Effector memory CD8-positive, alpha-beta T cell (primary cell): ENCODE measurements at regions not wholly inside any gene's neighbourhood (a gene's known extent, or its start where the extent isn't known, plus 50 kb on each side); places are given as distances from the start of the nearest gene placed in this dataset.
"Not testable (repeated sequence)": the region's sequence is repeated elsewhere in the genome, so short reads cannot be mapped to it uniquely, and the experiment has no call there.

ENCODE experiments used
- ATAC-seq: fragments of 150-1000 bp; cut with Tn5 transposase; replicated peaks from 2 replicates; pipeline ENCODE4 v1.10.0; 2021; ENCODE audit warnings: mild to moderate bottlenecking, moderate library complexity
- DNase-seq, 3 experiments: peaks; one replicate each; pipeline ENCODE4 v3.0.0; 2021
- H3K27ac Mint-ChIP-seq, 2 donors: one replicate each; pipeline ENCODE4 v1.8.0; 2022; ENCODE audit warnings: mild to moderate bottlenecking in 2 of 2, mixed read lengths in 2 of 2, moderate library complexity in 2 of 2
- H3K27me3 Mint-ChIP-seq, 2 donors: one replicate each; pipeline ENCODE4 v1.8.0; 2022; ENCODE audit warnings: mixed read lengths in 2 of 2
- H3K36me3 Mint-ChIP-seq: one replicate; pipeline ENCODE4 v1.8.0; 2022; ENCODE audit warnings: mild to moderate bottlenecking, moderate library complexity, mixed read lengths; ENCODE audit not compliant: insufficient read depth
- H3K4me1 Mint-ChIP-seq, 2 donors: one replicate each; pipeline ENCODE4 v1.8.0; 2022; ENCODE audit warnings: low read depth in 2 of 2, mixed read lengths in 2 of 2
- H3K4me3 Mint-ChIP-seq, 2 donors: one replicate each; pipeline ENCODE4 v1.8.0; 2022; ENCODE audit warnings: mild to moderate bottlenecking in 2 of 2, mixed read lengths in 2 of 2, moderate library complexity in 2 of 2
- H3K9me3 Mint-ChIP-seq, 2 donors: one replicate each; pipeline ENCODE4 v1.8.0; 2022; ENCODE audit warnings: mixed read lengths in 2 of 2

DNA sequence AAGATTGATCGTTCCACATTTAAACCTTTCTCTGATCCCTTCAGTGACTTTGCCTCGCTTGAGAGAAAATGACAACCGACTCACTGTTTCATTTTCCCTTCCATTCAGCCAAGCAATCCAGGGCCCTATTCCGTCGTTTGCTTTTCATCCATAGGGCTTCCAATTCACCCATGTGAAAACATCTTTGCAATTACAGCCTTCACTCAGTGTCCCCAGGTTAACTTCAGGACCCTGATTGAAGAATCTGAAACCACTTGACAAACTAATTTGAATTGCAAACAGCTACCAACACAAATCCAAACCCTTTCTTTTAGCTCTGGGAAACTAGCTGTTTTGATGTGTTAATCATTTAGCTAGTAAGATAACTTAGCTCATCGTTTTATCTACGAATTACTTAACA, 120.2 kb upstream of the FAM9C start:
- no peak overlapping the region for H3K27ac Mint-ChIP-seq

DNA sequence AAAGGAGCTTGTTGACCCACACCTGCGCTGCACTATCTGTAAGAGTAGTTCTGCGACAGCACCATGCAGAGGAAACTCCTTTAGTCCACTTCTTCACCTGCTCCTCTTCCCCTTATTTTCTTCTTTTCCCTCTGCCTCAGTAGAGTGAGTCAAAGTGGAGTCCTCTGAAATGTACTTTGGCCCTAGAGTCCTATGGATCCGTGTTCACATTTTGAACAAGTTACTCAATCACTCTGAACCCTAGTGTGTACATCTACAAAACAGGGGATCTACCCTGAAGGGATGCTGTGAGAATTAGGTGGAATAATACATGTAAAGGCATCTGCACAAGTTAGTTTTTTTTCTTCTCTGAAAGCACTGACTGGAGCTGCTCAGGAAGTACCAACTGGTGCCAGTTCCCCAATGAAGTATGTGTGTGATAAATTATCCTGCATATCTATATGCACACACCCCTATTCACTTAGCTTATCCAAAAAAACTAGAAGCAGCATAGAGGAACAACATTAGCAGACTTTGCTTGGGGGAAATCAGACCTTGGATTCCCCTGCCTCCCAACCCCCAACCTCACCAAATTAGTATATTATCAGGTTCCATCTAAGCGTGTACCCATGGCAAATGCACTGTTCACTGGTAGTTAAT, 118.5 kb upstream of the FAM9C start:
- Mint-ChIP-seq H3K4me1 (peaks cover 5% of the 10 kb centered on the region in 2 donors), H3K27ac (no peak overlapping the region), H3K9me3 (no peaks in the 10 kb centered on the region), H3K27me3 (no peaks in the 10 kb centered on the region), H3K36me3 (no peaks in the 10 kb centered on the region), H3K4me3 (no peak overlapping the region)
- ATAC-seq: no peak
- no peak for DNase-seq

More for the DNA sequence above, 120.2 kb upstream of the FAM9C start:
- Mint-ChIP-seq H3K27me3 (no peaks in the 10 kb centered on the region), H3K4me3 (no peak overlapping the region), H3K9me3 (no peaks in the 10 kb centered on the region), H3K36me3 (no peaks in the 10 kb centered on the region), H3K4me1 (peaks cover 7 to 11% of the 10 kb centered on the region in 2 donors)
- DNase-seq (no peak), ATAC-seq (no peak)

DNA sequence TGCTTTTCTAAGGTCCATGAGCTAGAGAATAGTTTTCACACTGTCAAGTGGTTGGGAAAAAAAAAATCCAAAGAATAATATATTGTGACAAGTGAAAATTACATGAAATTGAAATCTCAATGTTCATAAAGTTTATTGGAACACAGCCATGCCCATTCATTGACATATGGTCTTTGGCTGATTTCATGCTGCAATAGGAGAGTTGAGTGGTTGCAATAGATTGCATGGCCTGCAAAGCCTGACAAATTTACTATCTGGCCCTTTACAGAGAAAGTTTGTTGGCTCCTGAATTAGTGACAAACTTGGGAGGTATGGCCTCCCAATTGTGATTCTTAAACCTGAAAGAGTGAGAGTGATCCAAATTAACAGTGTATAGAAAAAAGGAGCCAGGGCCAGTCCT, 115.5 kb upstream of the FAM9C start:
- no peak for DNase-seq
- Mint-ChIP-seq H3K9me3 (no peaks in the 10 kb centered on the region), H3K27ac (no peak overlapping the region), H3K36me3 (no peaks in the 10 kb centered on the region), H3K27me3 (no peaks in the 10 kb centered on the region), H3K4me1 (peaks cover 0 to 3% of the 10 kb centered on the region in 2 donors), H3K4me3 (no peak overlapping the region)
- ATAC-seq: no peak

DNA sequence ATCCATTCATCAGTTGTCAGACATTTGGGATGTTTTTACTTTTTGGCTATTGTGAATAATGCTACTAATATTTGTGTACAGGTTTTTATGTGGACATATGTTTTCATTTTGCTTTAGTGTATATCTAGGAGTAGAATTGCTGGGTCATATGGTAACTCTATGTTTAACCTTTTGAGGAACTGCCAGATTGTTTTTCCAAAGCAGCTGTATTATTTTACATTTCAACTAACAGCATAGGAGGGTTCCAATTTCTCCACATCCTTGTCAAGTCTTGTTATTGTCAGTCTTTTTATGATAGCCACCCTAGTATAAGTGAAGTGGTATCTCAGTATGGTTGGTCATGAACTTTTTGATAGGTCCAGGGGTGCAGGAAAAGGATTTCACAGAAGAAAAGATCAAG, 114.5 kb upstream of the FAM9C start:
- Mint-ChIP-seq H3K9me3 (no peaks in the 10 kb centered on the region), H3K27ac (no peak overlapping the region), H3K4me3 (no peak overlapping the region), H3K4me1 (peaks cover 0 to 3% of the 10 kb centered on the region in 2 donors), H3K27me3 (no peaks in the 10 kb centered on the region), H3K36me3 (no peaks in the 10 kb centered on the region)
- ATAC-seq (no peak), DNase-seq (no peak)

DNA sequence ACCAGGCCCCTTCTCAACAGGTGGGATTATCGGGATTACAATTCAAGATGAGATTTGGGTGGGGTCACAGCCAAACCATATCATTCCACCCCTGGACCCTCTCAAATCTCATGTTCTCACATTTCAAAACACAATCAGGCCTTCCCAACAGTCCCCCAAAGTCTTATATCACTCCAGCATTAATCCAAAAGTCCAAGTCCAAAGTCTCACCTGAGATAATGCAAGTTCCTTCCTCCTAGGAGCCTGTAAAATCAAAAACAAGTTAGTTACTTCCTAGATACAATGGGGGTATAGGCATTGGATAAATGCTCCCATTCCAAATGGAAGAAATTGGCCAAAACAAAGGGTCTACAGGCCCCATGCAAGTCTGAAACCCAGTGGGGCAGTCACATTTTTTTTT, 111.1 kb upstream of the FAM9C start:
- not testable (repeated sequence) for ATAC-seq

DNA sequence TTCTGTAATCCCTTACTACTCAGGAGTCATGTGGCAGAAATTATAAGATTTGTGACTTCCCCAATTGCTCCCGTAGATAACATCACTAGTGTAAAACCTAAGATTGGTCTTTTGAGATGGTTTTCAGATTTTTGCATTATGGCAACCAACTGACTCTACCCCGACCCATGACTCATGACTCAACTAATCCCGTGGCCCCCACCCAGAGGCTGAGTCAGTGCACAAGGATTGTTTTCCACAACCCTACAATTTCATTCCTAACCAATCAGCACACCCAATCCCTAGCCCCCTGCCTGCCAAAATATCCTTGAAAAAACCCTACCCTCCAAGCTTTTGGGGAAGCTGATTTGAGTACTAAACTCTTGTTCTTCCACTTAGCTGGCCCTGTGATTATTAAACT, 109.4 kb upstream of the FAM9C start:
- no peaks in the 10 kb centered on the region for H3K9me3 Mint-ChIP-seq
- H3K27ac Mint-ChIP-seq: peak overlapping the region in 1 of 2 donors; percentile 35
- DNase-seq: no peak
- no peak for ATAC-seq
- peaks cover 3% of the 10 kb centered on the region for H3K36me3 Mint-ChIP-seq
- no peak overlapping the region for H3K4me3 Mint-ChIP-seq
- peaks cover 2 to 4% of the 10 kb centered on the region in 2 donors for H3K4me1 Mint-ChIP-seq
- no peaks in the 10 kb centered on the region for H3K27me3 Mint-ChIP-seq

More for the DNA sequence above, 111.1 kb upstream of the FAM9C start:
- H3K4me1 Mint-ChIP-seq, DNase-seq, H3K4me3 Mint-ChIP-seq, H3K27me3 Mint-ChIP-seq, H3K9me3 Mint-ChIP-seq, H3K36me3 Mint-ChIP-seq, H3K27ac Mint-ChIP-seq: not testable (repeated sequence)

DNA sequence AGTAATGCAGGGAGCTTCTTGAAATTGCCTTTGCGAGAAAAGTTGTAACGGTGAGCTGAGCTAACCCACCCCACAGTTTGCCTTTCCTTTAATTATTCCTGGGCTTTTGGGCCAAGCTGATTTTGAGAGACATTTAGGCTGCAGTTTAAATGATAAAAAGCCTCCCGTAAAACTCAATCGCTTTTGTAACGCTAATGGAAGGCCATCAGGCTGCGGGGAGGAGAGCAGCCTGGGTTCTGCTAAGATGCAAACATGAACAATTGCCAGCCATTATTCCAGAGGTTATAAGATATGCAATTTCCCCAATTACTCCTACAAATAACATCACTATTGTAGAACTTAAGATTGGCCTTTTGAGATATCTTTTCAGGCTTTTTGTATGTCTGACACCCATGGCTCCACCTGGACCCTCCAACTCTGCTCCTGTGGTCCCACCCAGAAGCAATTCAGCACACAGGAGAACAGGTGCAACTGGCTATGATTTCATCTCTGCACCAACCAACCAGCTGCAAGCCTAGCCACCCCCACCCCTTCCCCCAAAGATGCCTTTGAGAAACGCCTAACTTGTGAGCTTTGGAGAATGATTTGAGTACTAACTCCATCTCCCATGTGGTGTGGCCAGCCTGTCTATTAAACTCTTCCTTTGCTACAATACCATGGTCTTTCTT, 108.2 kb upstream of the FAM9C start:
- ATAC-seq (no peak), DNase-seq (no peak)
- Mint-ChIP-seq H3K9me3 (no peaks in the 10 kb centered on the region), H3K27me3 (no peaks in the 10 kb centered on the region), H3K4me1 (peaks cover 2 to 4% of the 10 kb centered on the region in 2 donors), H3K36me3 (peaks cover 3% of the 10 kb centered on the region), H3K4me3 (no peak overlapping the region), H3K27ac (peak overlapping the region in 1 of 2 donors; percentile 71)

DNA sequence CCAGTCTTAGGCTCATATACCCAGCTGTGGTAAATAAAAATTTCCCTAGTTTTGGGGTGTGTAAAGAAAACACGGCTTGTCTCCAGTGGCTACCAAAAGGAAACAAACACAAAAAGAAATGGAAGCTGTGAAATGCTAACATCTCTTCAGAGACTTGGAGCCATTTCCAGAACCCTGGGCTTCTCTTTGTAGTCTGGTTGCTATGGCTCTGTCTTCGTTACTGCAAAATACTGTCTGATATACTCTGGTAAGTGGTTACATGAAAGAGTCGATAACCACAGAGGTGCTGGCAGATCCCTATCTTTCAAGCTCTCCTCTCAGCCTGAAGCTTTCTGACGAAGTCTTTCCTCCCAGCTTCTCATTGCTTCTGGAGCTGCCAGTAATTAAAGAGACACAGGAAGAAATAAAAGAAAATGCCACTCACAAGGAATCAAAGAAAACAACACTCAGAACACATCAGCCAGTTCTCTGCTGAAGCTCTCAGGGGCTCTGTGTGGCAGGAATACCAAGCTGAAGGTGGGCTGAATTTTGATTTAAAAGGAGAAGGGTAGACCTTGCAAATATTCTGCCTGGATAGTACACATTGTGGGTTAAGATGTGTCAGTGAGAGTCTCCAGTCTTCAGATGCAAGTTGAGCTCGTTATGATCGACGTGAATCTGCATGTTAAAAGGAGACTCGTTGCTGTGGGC, 107.6 kb upstream of the FAM9C start:
- H3K27me3 Mint-ChIP-seq: no peaks in the 10 kb centered on the region
- ATAC-seq (peak; percentile 96), DNase-seq (peak; percentile 24 to 36 (median 35))
- H3K4me3 Mint-ChIP-seq: peak overlapping the region in 1 of 2 donors; percentile 44
- peaks cover 3% of the 10 kb centered on the region for H3K36me3 Mint-ChIP-seq
- H3K9me3 Mint-ChIP-seq: no peaks in the 10 kb centered on the region
- H3K27ac Mint-ChIP-seq: peak overlapping the region; percentile 51 to 83
- peaks cover 2 to 4% of the 10 kb centered on the region in 2 donors for H3K4me1 Mint-ChIP-seq

DNA sequence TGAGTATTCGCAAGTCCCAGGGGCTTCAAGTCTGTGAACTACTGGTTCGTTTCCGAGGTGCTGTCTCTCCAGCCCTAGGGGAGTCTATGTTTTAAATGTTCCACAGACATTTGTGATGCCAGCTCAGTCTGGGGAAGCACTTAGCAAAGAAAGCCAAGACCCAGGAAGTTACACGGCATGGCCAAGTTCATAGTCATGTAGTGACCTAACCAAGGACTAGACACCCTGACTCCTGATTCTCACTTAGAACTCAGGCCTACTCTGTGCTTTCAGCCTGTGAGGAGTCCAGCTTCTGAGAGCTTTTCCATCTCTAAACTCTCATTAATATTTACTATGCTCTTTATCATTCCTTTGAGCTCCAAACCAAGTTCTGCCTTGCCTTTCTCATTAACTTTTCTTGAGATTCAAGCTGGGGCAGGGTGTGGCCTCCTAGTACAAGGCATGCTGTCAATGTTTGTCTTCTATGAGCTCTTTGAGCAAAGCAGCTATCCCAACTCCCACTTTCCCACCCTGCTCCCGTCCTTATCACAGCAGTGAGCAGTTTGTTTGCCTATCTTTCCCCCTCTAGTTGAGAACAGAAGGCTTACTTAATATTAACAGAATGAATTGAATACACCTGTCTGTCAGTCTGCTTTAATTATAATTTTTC, 105.4 kb upstream of the FAM9C start:
- H3K27me3 Mint-ChIP-seq: no peaks in the 10 kb centered on the region
- ATAC-seq (no peak), DNase-seq (no peak)
- peaks cover 2 to 4% of the 10 kb centered on the region in 2 donors for H3K4me1 Mint-ChIP-seq
- peaks cover 0 to 2% of the 10 kb centered on the region in 2 donors for H3K9me3 Mint-ChIP-seq
- peaks cover 3% of the 10 kb centered on the region for H3K36me3 Mint-ChIP-seq
- H3K27ac Mint-ChIP-seq: no peak overlapping the region
- H3K4me3 Mint-ChIP-seq: no peak overlapping the region

DNA sequence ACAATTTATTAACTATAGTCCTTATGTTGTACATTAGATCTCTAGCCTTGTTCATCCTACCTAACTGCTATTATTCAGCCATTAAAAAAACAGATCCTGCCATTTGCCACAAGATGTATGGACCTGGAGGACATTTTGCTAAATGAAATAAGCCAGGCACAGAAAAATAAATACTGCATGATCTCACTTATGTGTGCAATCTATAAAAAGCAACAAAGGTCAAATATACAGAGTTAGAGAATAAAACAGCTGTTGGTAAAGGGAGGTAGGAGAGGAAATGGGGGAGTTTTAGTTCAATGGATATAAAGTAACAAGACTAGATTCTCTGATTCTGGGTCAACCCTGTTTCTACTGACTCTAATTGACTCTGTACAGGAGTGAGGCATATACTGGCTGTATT, 103.3 kb upstream of the FAM9C start:
- H3K27me3 Mint-ChIP-seq: no peaks in the 10 kb centered on the region
- peaks cover 2 to 4% of the 10 kb centered on the region in 2 donors for H3K4me1 Mint-ChIP-seq
- H3K36me3 Mint-ChIP-seq: no peaks in the 10 kb centered on the region
- no peak overlapping the region for H3K4me3 Mint-ChIP-seq
- peaks cover 0 to 2% of the 10 kb centered on the region in 2 donors for H3K9me3 Mint-ChIP-seq
- DNase-seq (no peak), ATAC-seq (no peak)
- no peak overlapping the region for H3K27ac Mint-ChIP-seq

DNA sequence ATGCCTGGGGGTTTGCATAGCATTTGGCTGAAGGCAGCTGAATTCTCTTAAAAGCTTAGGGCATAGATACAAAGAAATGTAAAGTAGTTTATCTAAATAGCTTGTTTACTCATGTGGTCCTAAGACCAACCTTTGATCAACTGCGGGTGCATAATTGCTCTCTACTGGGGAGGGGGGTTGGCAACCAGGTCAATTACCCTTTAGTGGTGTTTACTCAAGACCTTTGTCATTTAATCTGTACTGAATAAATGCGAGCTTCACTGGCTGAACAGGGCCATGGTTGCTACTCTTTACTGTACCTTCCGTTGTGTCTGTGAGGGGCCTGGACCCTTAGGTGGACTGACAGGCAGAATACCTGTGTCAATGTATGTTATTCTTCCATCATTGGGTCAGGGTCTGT, 102.7 kb upstream of the FAM9C start:
- ATAC-seq (no peak), DNase-seq (no peak)
- no peaks in the 10 kb centered on the region for H3K36me3 Mint-ChIP-seq
- peaks cover 0 to 2% of the 10 kb centered on the region in 2 donors for H3K9me3 Mint-ChIP-seq
- no peaks in the 10 kb centered on the region for H3K27me3 Mint-ChIP-seq
- no peak overlapping the region for H3K27ac Mint-ChIP-seq
- no peak overlapping the region for H3K4me3 Mint-ChIP-seq
- peaks cover 2 to 3% of the 10 kb centered on the region in 2 donors for H3K4me1 Mint-ChIP-seq

DNA sequence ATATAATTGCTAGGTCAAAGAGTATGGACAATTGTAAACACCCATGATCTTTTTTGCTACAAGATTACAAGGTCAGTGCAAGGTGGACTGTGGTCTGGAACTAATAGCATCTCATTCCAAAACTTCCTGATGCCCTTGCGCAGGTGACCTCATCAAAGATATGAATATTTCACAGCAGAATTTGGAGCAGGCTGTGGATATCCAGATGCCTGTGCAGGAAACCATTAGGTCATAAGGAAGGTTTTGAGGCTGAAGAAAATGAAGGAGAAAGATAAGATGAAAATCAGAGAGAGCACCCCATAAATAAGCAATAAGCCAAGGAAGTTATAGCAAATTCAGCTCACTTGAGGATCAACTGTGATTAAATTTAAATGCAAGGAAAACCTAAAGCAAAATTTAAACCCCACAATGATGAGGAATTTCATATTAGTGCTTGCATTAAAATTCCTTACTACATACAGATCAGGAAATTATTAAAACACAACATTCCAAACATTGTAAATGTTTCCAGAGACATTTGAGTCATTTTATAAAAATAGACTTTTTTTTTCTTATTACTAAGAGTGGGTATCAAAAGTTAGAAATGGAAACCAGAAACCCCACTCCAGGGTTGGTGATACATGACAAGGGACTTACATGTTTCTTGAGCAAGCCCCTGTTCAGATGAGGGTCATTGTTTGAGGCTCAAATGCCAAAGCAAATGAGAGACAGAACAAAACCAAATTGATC, 100.7 kb upstream of the FAM9C start:
- no peak for DNase-seq
- ATAC-seq: no peak

DNA sequence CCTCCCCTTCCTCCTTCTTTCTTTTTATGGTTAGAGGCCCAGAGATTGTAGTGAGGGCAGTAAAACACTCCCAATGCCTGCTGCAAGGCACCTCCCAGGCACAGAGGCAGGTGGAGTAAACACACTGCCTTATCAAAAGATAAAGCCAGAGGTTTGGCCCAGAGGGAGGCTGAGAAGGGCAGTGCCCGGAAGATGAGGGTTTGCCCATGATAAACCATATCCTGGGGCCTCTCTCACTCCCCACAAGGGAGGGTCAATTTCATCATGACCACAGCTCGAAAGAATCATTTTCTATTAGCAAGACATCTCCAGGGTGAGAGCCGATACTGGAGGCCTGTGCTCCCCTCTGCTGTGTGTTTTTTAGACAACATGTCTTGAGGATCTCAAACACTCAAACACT, 98.5 kb upstream of the FAM9C start:
- no peak for DNase-seq
- no peaks in the 10 kb centered on the region for H3K4me1 Mint-ChIP-seq
- H3K9me3 Mint-ChIP-seq: peaks cover 0 to 2% of the 10 kb centered on the region in 2 donors
- H3K27ac Mint-ChIP-seq: no peak overlapping the region
- H3K4me3 Mint-ChIP-seq: no peak overlapping the region
- H3K36me3 Mint-ChIP-seq: no peaks in the 10 kb centered on the region
- H3K27me3 Mint-ChIP-seq: no peaks in the 10 kb centered on the region
- ATAC-seq: no peak

More for the DNA sequence above, 100.7 kb upstream of the FAM9C start:
- no peaks in the 10 kb centered on the region for H3K4me1 Mint-ChIP-seq
- H3K36me3 Mint-ChIP-seq: no peaks in the 10 kb centered on the region
- H3K27ac Mint-ChIP-seq: no peak overlapping the region
- no peaks in the 10 kb centered on the region for H3K27me3 Mint-ChIP-seq
- no peak overlapping the region for H3K4me3 Mint-ChIP-seq
- peaks cover 0 to 2% of the 10 kb centered on the region in 2 donors for H3K9me3 Mint-ChIP-seq
